Activated naive CD8-positive, alpha-beta T cell (primary cell): ENCODE measurements at regions not wholly inside any gene's neighbourhood (a gene's known extent, or its start where the extent isn't known, plus 50 kb on each side); places are given as distances from the start of the nearest gene placed in this dataset.

Experiments used
- H3K27ac Mint-ChIP-seq: one replicate; pipeline ENCODE4 v1.8.0; 2021; ENCODE audit warnings: mixed read lengths
- H3K27me3 Mint-ChIP-seq: one replicate; pipeline ENCODE4 v1.8.0; 2021; ENCODE audit warnings: mixed read lengths
- H3K36me3 Mint-ChIP-seq: one replicate; pipeline ENCODE4 v1.8.0; 2021; ENCODE audit warnings: mixed read lengths
- H3K4me1 Mint-ChIP-seq: one replicate; pipeline ENCODE4 v1.8.0; 2021; ENCODE audit warnings: low read depth, mixed read lengths
- H3K4me3 Mint-ChIP-seq: one replicate; pipeline ENCODE4 v1.8.0; 2021; ENCODE audit warnings: mild to moderate bottlenecking, mixed read lengths
- H3K9me3 Mint-ChIP-seq: one replicate; pipeline ENCODE4 v1.8.0; 2021; ENCODE audit warnings: low read depth, mixed read lengths

- H3K9me3 Mint-ChIP-seq = no peaks in the 10 kb centered on the region
- H3K4me1 Mint-ChIP-seq = no peaks in the 10 kb centered on the region
- H3K27ac Mint-ChIP-seq = no peak overlapping the region
- no peak overlapping the region for H3K4me3 Mint-ChIP-seq
- peaks cover 2% of the 10 kb centered on the region for H3K27me3 Mint-ChIP-seq
- no peaks in the 10 kb centered on the region for H3K36me3 Mint-ChIP-seq
These were observed 73.9 kb upstream of the RANBP6 start for GRCh38 chr9:6089300-6089699.

- Mint-ChIP-seq H3K4me3 (no peak overlapping the region), H3K9me3 (no peaks in the 10 kb centered on the region), H3K27me3 (no peaks in the 10 kb centered on the region)
These were observed 70.7 kb upstream of the RANBP6 start for GRCh38 chr9:6086006-6086655.

GRCh38 chr9:6080154-6080716, 64.8 kb upstream of the RANBP6 start:
- peaks cover 3% of the 10 kb centered on the region for H3K4me1 Mint-ChIP-seq
- H3K4me3 Mint-ChIP-seq = peak overlapping the region; percentile 92
- no peaks in the 10 kb centered on the region for H3K9me3 Mint-ChIP-seq
- H3K27me3 Mint-ChIP-seq = no peaks in the 10 kb centered on the region
- H3K36me3 Mint-ChIP-seq = peaks cover 2% of the 10 kb centered on the region
- peak overlapping the region; percentile 88 for H3K27ac Mint-ChIP-seq

More at GRCh38 chr9:6086006-6086655, 70.7 kb upstream of the RANBP6 start:
- H3K4me1 Mint-ChIP-seq = no peaks in the 10 kb centered on the region
- no peaks in the 10 kb centered on the region for H3K36me3 Mint-ChIP-seq
- no peak overlapping the region for H3K27ac Mint-ChIP-seq

- Mint-ChIP-seq H3K4me1 (peaks cover 3% of the 10 kb centered on the region), H3K27ac (peak overlapping the region; percentile 88), H3K9me3 (no peaks in the 10 kb centered on the region)
These were observed 64.0 kb upstream of the RANBP6 start for GRCh38 chr9:6079386-6079785.

GRCh38 chr9:6078382-6079105, 63.1 kb upstream of the RANBP6 start:
- Mint-ChIP-seq H3K36me3 (peaks cover 2% of the 10 kb centered on the region), H3K9me3 (no peaks in the 10 kb centered on the region), H3K27me3 (no peaks in the 10 kb centered on the region), H3K27ac (no peak overlapping the region), H3K4me3 (no peak overlapping the region), H3K4me1 (peaks cover 3% of the 10 kb centered on the region)

More at GRCh38 chr9:6079386-6079785, 64.0 kb upstream of the RANBP6 start:
- no peaks in the 10 kb centered on the region for H3K27me3 Mint-ChIP-seq
- peak overlapping the region; percentile 92 for H3K4me3 Mint-ChIP-seq
- peaks cover 2% of the 10 kb centered on the region for H3K36me3 Mint-ChIP-seq

DNA sequence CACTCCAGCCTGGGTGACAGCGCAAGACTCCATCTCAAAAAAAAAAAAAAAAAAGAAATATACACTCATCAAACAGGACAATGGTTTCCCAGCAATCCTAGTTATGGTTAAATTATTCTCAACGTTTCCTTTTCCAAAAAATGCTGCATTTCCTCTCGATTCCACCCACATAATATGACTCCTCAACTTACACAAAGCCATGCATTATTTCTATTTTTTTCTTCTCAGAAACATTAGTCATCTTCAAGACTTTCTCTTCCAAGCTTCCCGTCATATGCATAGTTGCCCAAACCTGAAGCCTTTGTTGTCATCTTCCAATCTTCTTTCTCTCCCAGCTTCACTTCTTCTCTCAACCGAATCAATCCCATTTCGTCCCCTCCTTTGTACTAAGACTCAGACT, 61.4 kb upstream of the RANBP6 start:
- Mint-ChIP-seq H3K27ac (no peak overlapping the region), H3K27me3 (no peaks in the 10 kb centered on the region), H3K36me3 (peaks cover 2% of the 10 kb centered on the region), H3K4me3 (no peak overlapping the region), H3K9me3 (no peaks in the 10 kb centered on the region), H3K4me1 (peaks cover 3% of the 10 kb centered on the region)

DNA sequence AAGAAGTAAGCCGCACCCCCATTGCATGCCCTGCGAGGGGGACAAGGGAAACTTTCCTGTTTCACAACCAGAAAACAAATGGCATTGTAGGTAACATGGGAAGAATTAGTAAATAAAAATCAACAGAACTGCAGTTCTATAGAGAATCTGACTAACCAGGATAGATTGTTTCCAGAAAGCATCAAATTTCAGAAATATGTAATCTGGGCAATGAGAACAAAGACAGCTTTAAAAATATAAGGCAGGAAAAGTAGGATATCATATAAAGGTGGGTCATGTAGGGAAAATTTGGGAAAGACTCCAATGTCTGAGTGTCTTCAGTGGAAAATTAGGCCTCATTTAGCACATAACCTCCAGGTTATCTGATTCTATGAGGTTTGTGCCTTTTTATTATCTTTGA, 58.3 kb upstream of the RANBP6 start:
- Mint-ChIP-seq H3K36me3 (peaks cover 7% of the 10 kb centered on the region), H3K27me3 (no peaks in the 10 kb centered on the region), H3K4me3 (no peak overlapping the region), H3K9me3 (peaks cover 4% of the 10 kb centered on the region), H3K4me1 (peaks cover 14% of the 10 kb centered on the region), H3K27ac (no peak overlapping the region)

- no peak overlapping the region for H3K4me3 Mint-ChIP-seq
- no peaks in the 10 kb centered on the region for H3K27me3 Mint-ChIP-seq
- peaks cover 8% of the 10 kb centered on the region for H3K36me3 Mint-ChIP-seq
- peaks cover 21% of the 10 kb centered on the region for H3K4me1 Mint-ChIP-seq
- H3K9me3 Mint-ChIP-seq = peaks cover 4% of the 10 kb centered on the region
- no peak overlapping the region for H3K27ac Mint-ChIP-seq
These were observed 57.4 kb upstream of the RANBP6 start for GRCh38 chr9:6072865-6073264.

GRCh38 chr9:6072453-6072852, 57.0 kb upstream of the RANBP6 start:
- Mint-ChIP-seq H3K27ac (no peak overlapping the region), H3K27me3 (no peaks in the 10 kb centered on the region), H3K9me3 (peaks cover 4% of the 10 kb centered on the region)

DNA sequence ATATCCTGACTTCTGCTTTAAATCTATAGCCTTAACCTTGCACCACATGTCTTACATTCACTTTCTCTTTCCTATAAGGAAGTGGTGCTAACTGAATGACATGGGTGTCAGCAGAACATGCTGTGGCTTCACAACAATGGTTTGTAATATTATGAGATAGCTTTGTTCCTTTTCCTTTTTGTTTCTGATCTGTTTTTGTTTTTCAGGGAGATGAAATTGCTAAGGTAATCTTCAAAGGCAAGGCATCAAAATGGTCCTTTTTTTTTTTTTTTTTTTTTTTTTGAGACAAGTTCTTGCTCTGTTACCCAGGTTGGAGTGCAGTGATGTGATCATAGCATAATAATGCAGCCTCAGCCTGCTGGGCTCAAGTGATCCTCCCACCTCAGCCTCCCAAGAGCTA, 53.6 kb upstream of the RANBP6 start:
- Mint-ChIP-seq H3K36me3 (peaks cover 15% of the 10 kb centered on the region), H3K27ac (peak overlapping the region; percentile 98), H3K4me3 (peak overlapping the region; percentile 69), H3K9me3 (peaks cover 8% of the 10 kb centered on the region), H3K4me1 (peaks cover 22% of the 10 kb centered on the region), H3K27me3 (no peaks in the 10 kb centered on the region)

More at GRCh38 chr9:6072453-6072852, 57.0 kb upstream of the RANBP6 start:
- Mint-ChIP-seq H3K4me3 (no peak overlapping the region), H3K4me1 (peaks cover 22% of the 10 kb centered on the region), H3K36me3 (peaks cover 8% of the 10 kb centered on the region)

- Mint-ChIP-seq H3K4me1 (peaks cover 22% of the 10 kb centered on the region), H3K27me3 (no peaks in the 10 kb centered on the region), H3K9me3 (peaks cover 8% of the 10 kb centered on the region), H3K27ac (peak overlapping the region; percentile 9), H3K36me3 (peaks cover 15% of the 10 kb centered on the region), H3K4me3 (no peak overlapping the region)
These were observed 52.0 kb upstream of the RANBP6 start for GRCh38 chr9:6067426-6067825.
